Heart right ventricle (tissue), 16 donors: ENCODE measurements at regions not wholly inside any gene's neighbourhood (a gene's known extent, or its start where the extent isn't known, plus 50 kb on each side); places are given as distances from the start of the nearest gene placed in this dataset.

Experiments
- ATAC-seq, 8 donors: fragments of 200-7000 bp; cut with Tn5 transposase; one replicate each; pipeline ENCODE4 v1.9.1; 2020; ENCODE audit warnings: mild to moderate bottlenecking in 8 of 8, moderate library complexity in 8 of 8, moderate number of reproducible peaks in 1 of 8
- DNase-seq, 2 donors: peaks; one replicate each; pipeline ENCODE4 v3.0.0-alpha.2; 2020
- H3K27ac ChIP-seq, 10 donors: fragments of 200-600 bp; sonication (generic) in 2 of 10; one replicate each; pipeline versions ENCODE4 v1.5.0 to v1.8.0; 2020 to 2022; ENCODE audit warnings: mild to moderate bottlenecking in 3 of 10
- H3K27me3 ChIP-seq, 7 donors: fragments of 200-600 bp; one replicate each; pipeline ENCODE4 v1.8.0; 2021 to 2022; ENCODE audit warnings: mild to moderate bottlenecking in 2 of 7
- H3K36me3 ChIP-seq, 9 donors: fragments of 200-600 bp; sonication (generic) in 1 of 9; one replicate each; pipeline versions ENCODE4 v1.5.0 to v1.8.0; 2020 to 2022; ENCODE audit warnings: mild to moderate bottlenecking in 2 of 9
- H3K4me1 ChIP-seq, 9 donors: fragments of 200-600 bp; sonication (generic) in 1 of 9; one replicate each; pipeline versions ENCODE4 v1.5.0 to v1.8.0; 2020 to 2022; ENCODE audit warnings: mild to moderate bottlenecking in 4 of 9
- H3K4me3 ChIP-seq, 10 donors: fragments of 200-600 bp; sonication (generic) in 2 of 10; one replicate each; pipeline versions ENCODE4 v1.5.0 to v1.8.0; 2020 to 2022; ENCODE audit warnings: mild to moderate bottlenecking in 7 of 10, moderate library complexity in 2 of 10
- H3K9me3 ChIP-seq, 11 donors: fragments of 200-600 bp in 10 of 11; sonication (generic) in 2 of 11; one replicate each; pipeline versions ENCODE4 v1.5.0 to v1.8.0; 2013 to 2022; ENCODE audit warnings: mild to moderate bottlenecking in 2 of 11, control low read depth in 1 of 11, moderate library complexity in 1 of 11
- CTCF ChIP-seq, 9 donors: fragments of 200-600 bp; sonication (generic) in 2 of 9; IDR thresholded peaks; one replicate each; pipeline versions ENCODE4 v1.5.0 to v1.8.0; 2021 to 2022; ENCODE audit warnings: antibody characterized with exemption in 9 of 9, mild to moderate bottlenecking in 5 of 9, moderate library complexity in 1 of 9
- WGBS, 2 donors: extraction: QIAGEN DNeasy Blood & Tissue Kit; methylation state at CpG; one replicate each; pipeline ENCODE4 v1.1.7; 2013; ENCODE audit warnings: inconsistent platforms in 1 of 2; 5-methylcytosine and 5-hydroxymethylcytosine counted together
- intact Hi-C, 10 donors: fragments of 100-400 bp; cut with DNase I; formaldehyde crosslinking; loops; one replicate each; pipeline versions ENCODE4 v1.11.1 to v1.14.2; 2022
- donor health status: Arrhythmogenic right ventricular cardiomyopathy.
- donor health status: ischemic (EF 13 %, LVEDD 7.1; RV severe dilation, severe dysfunction).
- donor health status: healthy with polysubstance abuse.
- donor health status: DM: no; HTN: yes; CAD: no.
- donor health status: DM: no; HTN: no; CAD: no.
- donor health status: ischemic (EF 25% LVEDD 6.9; RV normal size, moderate dysfunction).
- donor health status: ischemic (EF 25% LVEDD 5.7; RV mildly dilated, moderate dysfunction).
- donor health status: healthy.
- donor health status: DM: yes; HTN: yes; CAD: no.
- donor health status: Ischemic cardiomyopathy.
- donor health status: ischemic (EF 35%, LVEDD 5.7; RV mildly dilated, moderate dysfunction).
- donor health status: nonischemic (EF 11% LVEDD 7.7; RV severe dilation, severe dysfunction).
- donor health status: DM: yes; HTN: yes; CAD: no.
- donor health status: PGD.
- donor health status: ischemic (EF 29% LVEDD 5.4; RV normal size, mild dysfunction).
- donor health status: nonischemic (EF 23%, LVEDD 6.1; RV moderate dilation, normal function).

- no peak overlapping the region for H3K4me3 ChIP-seq
- no peaks in the 10 kb centered on the region for H3K9me3 ChIP-seq
- H3K27me3 ChIP-seq, result no peaks in the 10 kb centered on the region
- H3K36me3 ChIP-seq, result no peaks in the 10 kb centered on the region
- DNase-seq (no peak), ATAC-seq (no peak)
- intact Hi-C loops, result no loop called here
- no peak overlapping the region for H3K27ac ChIP-seq
- 69 to 73% methylated on average over 1 of the region's 1 CpG for WGBS, 2 donors
- H3K4me1 ChIP-seq, result no peaks in the 10 kb centered on the region
- no peak for TF ChIP-seq CTCF (IDR thresholded peaks at IDR 0.05)
Measured at GRCh38 chr1:101742509-101742908, 254.2 kb downstream of the OLFM3 start.

- DNase-seq (no peak), ATAC-seq (no peak)
- intact Hi-C loops, result no loop called here
Measured at GRCh38 chr1:101745551-101746270, 251.0 kb downstream of the OLFM3 start.

GRCh38 chr1:101748077-101748476 is 248.6 kb downstream of the OLFM3 start:
- H3K36me3 ChIP-seq, result no peaks in the 10 kb centered on the region
- no peak for ATAC-seq
- no peak for DNase-seq
- intact Hi-C loops, result no loop called here
- no peak overlapping the region for H3K27ac ChIP-seq
- 33 to 37% methylated on average over 2 of the region's 2 CpGs for WGBS, 2 donors
- no peak overlapping the region for H3K4me3 ChIP-seq
- no peaks in the 10 kb centered on the region for H3K27me3 ChIP-seq
- peaks cover 0 to 8% (median 0%) of the 10 kb centered on the region in 11 donors for H3K9me3 ChIP-seq
- TF ChIP-seq CTCF (IDR thresholded peaks at IDR 0.05), result no peak
- H3K4me1 ChIP-seq, result no peaks in the 10 kb centered on the region

More at GRCh38 chr1:101745551-101746270, 251.0 kb downstream of the OLFM3 start:
- H3K4me3 ChIP-seq, result no peak overlapping the region
- no peak for TF ChIP-seq CTCF (IDR thresholded peaks at IDR 0.05)
- H3K27me3 ChIP-seq, result no peaks in the 10 kb centered on the region
- WGBS, 2 donors, result 52 to 57% methylated on average over 2 of the region's 2 CpGs
- no peaks in the 10 kb centered on the region for H3K4me1 ChIP-seq
- no peaks in the 10 kb centered on the region for H3K36me3 ChIP-seq
- no peak overlapping the region for H3K27ac ChIP-seq
- H3K9me3 ChIP-seq, result no peaks in the 10 kb centered on the region
